Suprapubic skin (tissue), 4 donors: ENCODE measurements at regions not wholly inside any gene's neighbourhood (a gene's known extent, or its start where the extent isn't known, plus 50 kb on each side); places are given as distances from the start of the nearest gene placed in this dataset.

ENCODE experiments used
- POLR2A ChIP-seq, 2 donors: fragments of 450-650 bp; IDR thresholded peaks; one replicate each; pipeline ENCODE4 v1.6.1; 2017; ENCODE audit warnings: antibody characterized with exemption in 2 of 2, mild to moderate bottlenecking in 2 of 2, moderate library complexity in 2 of 2
- POLR2AphosphoS5 ChIP-seq, 3 donors: sonication (generic); formaldehyde crosslinking; IDR thresholded peaks; one replicate each; pipeline ENCODE4 v1.6.1; 2017; ENCODE audit warnings: antibody characterized with exemption in 3 of 3
- TF ChIP-seq, protein P1 (sequence below), 2 donors: fragments of 200-600 bp in 1 of 2; fragments of 450-650 bp in 1 of 2; sonication (generic) in 1 of 2; IDR thresholded peaks; one replicate each; pipeline ENCODE4 v1.5.1; 2016 to 2019; ENCODE audit warnings: antibody characterized with exemption in 2 of 2, mild to moderate bottlenecking in 1 of 2, moderate library complexity in 1 of 2

DNA sequence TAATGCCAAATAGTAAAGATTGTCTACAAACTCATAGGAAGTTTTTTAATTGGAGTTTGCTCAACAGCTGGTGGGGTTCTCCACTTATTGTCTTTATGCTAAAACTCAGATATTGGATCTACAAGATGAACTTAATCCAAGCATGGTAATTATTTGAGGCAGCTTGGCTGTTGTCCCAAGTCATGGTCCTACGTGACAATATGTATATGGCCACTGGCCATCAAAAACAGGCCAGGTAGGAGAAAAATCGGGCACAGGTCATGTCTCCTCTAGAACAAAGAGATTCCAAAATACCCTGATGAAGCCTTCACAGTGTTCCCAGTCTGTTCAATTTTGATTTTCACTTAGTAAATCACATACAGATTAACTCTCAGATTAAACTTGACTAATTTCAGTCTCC is 606.4 kb downstream of the TNS3 start:
- TF ChIP-seq POLR2AphosphoS5 (IDR thresholded peaks at IDR 0.05) (no peak), POLR2A (IDR thresholded peaks at IDR 0.05) (no peak)
- TF ChIP-seq, protein P1, sequence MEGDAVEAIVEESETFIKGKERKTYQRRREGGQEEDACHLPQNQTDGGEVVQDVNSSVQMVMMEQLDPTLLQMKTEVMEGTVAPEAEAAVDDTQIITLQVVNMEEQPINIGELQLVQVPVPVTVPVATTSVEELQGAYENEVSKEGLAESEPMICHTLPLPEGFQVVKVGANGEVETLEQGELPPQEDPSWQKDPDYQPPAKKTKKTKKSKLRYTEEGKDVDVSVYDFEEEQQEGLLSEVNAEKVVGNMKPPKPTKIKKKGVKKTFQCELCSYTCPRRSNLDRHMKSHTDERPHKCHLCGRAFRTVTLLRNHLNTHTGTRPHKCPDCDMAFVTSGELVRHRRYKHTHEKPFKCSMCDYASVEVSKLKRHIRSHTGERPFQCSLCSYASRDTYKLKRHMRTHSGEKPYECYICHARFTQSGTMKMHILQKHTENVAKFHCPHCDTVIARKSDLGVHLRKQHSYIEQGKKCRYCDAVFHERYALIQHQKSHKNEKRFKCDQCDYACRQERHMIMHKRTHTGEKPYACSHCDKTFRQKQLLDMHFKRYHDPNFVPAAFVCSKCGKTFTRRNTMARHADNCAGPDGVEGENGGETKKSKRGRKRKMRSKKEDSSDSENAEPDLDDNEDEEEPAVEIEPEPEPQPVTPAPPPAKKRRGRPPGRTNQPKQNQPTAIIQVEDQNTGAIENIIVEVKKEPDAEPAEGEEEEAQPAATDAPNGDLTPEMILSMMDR (IDR thresholded peaks at IDR 0.05): no peak
